ENCODE measurements at regions not wholly inside any gene's neighbourhood (a gene's known extent, or its start where the extent isn't known, plus 50 kb on each side); places are given as distances from the start of the nearest gene placed in this dataset.

GRCh38 chr6:67896476-67896875 lies 738.6 kb upstream of the ADGRB3 start:
- H3K4me1 ChIP-seq (ENCODE audit: control insufficient read depth, insufficient read depth, low read length), result no peaks in the 10 kb centered on the region
- no peaks in the 10 kb centered on the region for H3K36me3 ChIP-seq (ENCODE audit: control insufficient read depth in 2 of 2, insufficient read depth in 1 of 2, low read length in 2 of 2)
- POLR2A ChIA-PET, result no interaction called here
- H3K27ac ChIP-seq (ENCODE audit: extremely low read depth, low read depth, low read length), result no peak overlapping the region
- TF ChIP-seq CTCF (tag by site-specific recombination; IDR thresholded peaks at IDR 0.05), result no peak
- TF ChIP-seq ZSCAN23 (tag by site-specific recombination; IDR thresholded peaks at IDR 0.05), result no peak
- no peak for TF ChIP-seq ATF2 (tag by site-specific recombination; IDR thresholded peaks at IDR 0.05; ENCODE audit: low read depth)
- no peak for TF ChIP-seq ZNF664 (tag by site-specific recombination; IDR thresholded peaks at IDR 0.05)
- no peak for TF ChIP-seq ZNF341 (tag by site-specific recombination; IDR thresholded peaks at IDR 0.05; ENCODE audit: low read depth)
- TF ChIP-seq ZNF214 (tag by site-specific recombination; IDR thresholded peaks at IDR 0.05; ENCODE audit: borderline replicate concordance), result no peak
- no peak for TF ChIP-seq ZNF138 (tag by site-specific recombination; IDR thresholded peaks at IDR 0.05; ENCODE audit: borderline replicate concordance)
- no peak for TF ChIP-seq ZXDB (tag by site-specific recombination; IDR thresholded peaks at IDR 0.05)
- TF ChIP-seq ZNF521 (tag by site-specific recombination; IDR thresholded peaks at IDR 0.05), result no peak
- no peak overlapping the region for H3K4me3 ChIP-seq (ENCODE audit: low read depth, low read length)
- no peaks in the 10 kb centered on the region for H3K9me3 ChIP-seq (ENCODE audit: control insufficient read depth, insufficient read depth, low read depth, low read length)
- CTCF ChIA-PET, result no interaction called here

- Histone ChIP-seq H3K36me3 (ENCODE audit: control insufficient read depth in 2 of 2, insufficient read depth in 1 of 2, low read length in 2 of 2) (no peaks in the 10 kb centered on the region), H3K4me3 (ENCODE audit: low read depth, low read length) (no peak overlapping the region), H3K27ac (ENCODE audit: extremely low read depth, low read depth, low read length) (no peak overlapping the region), H3K4me1 (ENCODE audit: control insufficient read depth, insufficient read depth, low read length) (no peaks in the 10 kb centered on the region), H3K9me3 (ENCODE audit: control insufficient read depth, insufficient read depth, low read depth, low read length) (no peaks in the 10 kb centered on the region)
- CTCF ChIA-PET, result no interaction called here
- POLR2A ChIA-PET, result no interaction called here
- TF ChIP-seq ZBTB44 (tag by site-specific recombination; IDR thresholded peaks at IDR 0.05), result no peak
- no peak for TF ChIP-seq ZFP69B (tag by site-specific recombination; IDR thresholded peaks at IDR 0.05)
- no peak for TF ChIP-seq KLF16 (tag by site-specific recombination; IDR thresholded peaks at IDR 0.05)
- TF ChIP-seq ZNF202 (tag by site-specific recombination; IDR thresholded peaks at IDR 0.05; ENCODE audit: borderline replicate concordance), result no peak
- no peak for TF ChIP-seq ZNF621 (tag by site-specific recombination; IDR thresholded peaks at IDR 0.05)
- no peak for TF ChIP-seq ZNF791 (tag by site-specific recombination; IDR thresholded peaks at IDR 0.05)
- TF ChIP-seq ZNF645 (tag by site-specific recombination; IDR thresholded peaks at IDR 0.05), result no peak
- TF ChIP-seq KLF7 (tag by site-specific recombination; IDR thresholded peaks at IDR 0.05; ENCODE audit: borderline replicate concordance), result no peak
- no peak for TF ChIP-seq IKZF3 (tag by site-specific recombination; IDR thresholded peaks at IDR 0.05)
- TF ChIP-seq ZNF423 (tag by site-specific recombination; IDR thresholded peaks at IDR 0.05), result no peak
- TF ChIP-seq ZNF571 (tag by site-specific recombination; IDR thresholded peaks at IDR 0.05), result no peak
- no peak for TF ChIP-seq ZNF560 (tag by site-specific recombination; IDR thresholded peaks at IDR 0.05; ENCODE audit: borderline replicate concordance)
- TF ChIP-seq ZBTB6 (tag by site-specific recombination; IDR thresholded peaks at IDR 0.05), result no peak
- no peak for TF ChIP-seq GFI1B (tag by site-specific recombination; IDR thresholded peaks at IDR 0.05)
- no peak for TF ChIP-seq ZFP3 (tag by site-specific recombination; IDR thresholded peaks at IDR 0.05; ENCODE audit: low read depth)
- no peak for TF ChIP-seq ZNF664 (tag by site-specific recombination; IDR thresholded peaks at IDR 0.05)
- no peak for TF ChIP-seq ZNF48 (tag by site-specific recombination; IDR thresholded peaks at IDR 0.05)
- no peak for TF ChIP-seq ZNF707 (tag by site-specific recombination; IDR thresholded peaks at IDR 0.05)
Measured at GRCh38 chr6:67889682-67889995, 745.4 kb upstream of the ADGRB3 start.

Measured in HEK293 (cell line).